ENCODE measurements at regions not wholly inside any gene's neighbourhood (a gene's known extent, or its start where the extent isn't known, plus 50 kb on each side); places are given as distances from the start of the nearest gene placed in this dataset.

DNA sequence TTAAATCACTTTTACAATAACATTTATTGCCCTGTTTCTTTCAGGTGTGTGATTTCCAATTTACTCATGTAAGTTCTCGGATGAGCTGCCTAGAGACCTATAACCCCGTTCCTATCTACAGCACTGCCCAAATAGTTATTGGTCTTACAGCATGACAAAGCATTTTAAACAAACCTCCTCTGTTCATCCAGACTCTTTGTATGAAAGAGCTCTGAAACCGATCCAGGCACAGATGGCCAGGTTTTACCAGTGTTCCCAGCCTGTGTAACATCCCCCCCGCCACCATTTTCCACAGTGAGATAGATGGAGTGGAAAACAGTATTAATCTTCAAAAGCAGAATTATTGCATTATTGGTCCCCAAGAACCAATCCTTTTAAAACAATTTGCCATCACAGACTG lies 59.0 kb upstream of the SPTSSB start:
- FAIRE-seq: no peak
- H3K27me3 ChIP-seq (ENCODE audit: control insufficient read depth, extremely low read depth, insufficient read depth, low read length): no peaks in the 10 kb centered on the region
- no peak for TF ChIP-seq EZH2 (IDR thresholded peaks at IDR 0.05; ENCODE audit: low read length)
- TF ChIP-seq, protein P1, sequence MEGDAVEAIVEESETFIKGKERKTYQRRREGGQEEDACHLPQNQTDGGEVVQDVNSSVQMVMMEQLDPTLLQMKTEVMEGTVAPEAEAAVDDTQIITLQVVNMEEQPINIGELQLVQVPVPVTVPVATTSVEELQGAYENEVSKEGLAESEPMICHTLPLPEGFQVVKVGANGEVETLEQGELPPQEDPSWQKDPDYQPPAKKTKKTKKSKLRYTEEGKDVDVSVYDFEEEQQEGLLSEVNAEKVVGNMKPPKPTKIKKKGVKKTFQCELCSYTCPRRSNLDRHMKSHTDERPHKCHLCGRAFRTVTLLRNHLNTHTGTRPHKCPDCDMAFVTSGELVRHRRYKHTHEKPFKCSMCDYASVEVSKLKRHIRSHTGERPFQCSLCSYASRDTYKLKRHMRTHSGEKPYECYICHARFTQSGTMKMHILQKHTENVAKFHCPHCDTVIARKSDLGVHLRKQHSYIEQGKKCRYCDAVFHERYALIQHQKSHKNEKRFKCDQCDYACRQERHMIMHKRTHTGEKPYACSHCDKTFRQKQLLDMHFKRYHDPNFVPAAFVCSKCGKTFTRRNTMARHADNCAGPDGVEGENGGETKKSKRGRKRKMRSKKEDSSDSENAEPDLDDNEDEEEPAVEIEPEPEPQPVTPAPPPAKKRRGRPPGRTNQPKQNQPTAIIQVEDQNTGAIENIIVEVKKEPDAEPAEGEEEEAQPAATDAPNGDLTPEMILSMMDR (optimal IDR thresholded peaks at IDR 0.05 in 1 of 3, IDR thresholded peaks at IDR 0.05 in 1 of 3, conservative IDR thresholded peaks at IDR 0.05 in 1 of 3; ENCODE audit: extremely low read depth in 1 of 3, insufficient read depth in 2 of 3, low read length in 3 of 3): no peak
- H3K4me2 ChIP-seq (ENCODE audit: control insufficient read depth, extremely low read depth, insufficient read depth, low read depth, low read length): no peak overlapping the region
- dilution Hi-C loops (cut with MboI; ENCODE audit: extremely low pct_ligation_motif_present, low sequenced_read_pairs): no loop called here
- no peak overlapping the region for H3K9ac ChIP-seq (ENCODE audit: control insufficient read depth, extremely low read depth, insufficient read depth, low read length)
- no peak overlapping the region for H3K4me3 ChIP-seq (ENCODE audit: control insufficient read depth in 2 of 3, extremely low read depth in 1 of 3, insufficient read depth in 2 of 3, low read depth in 1 of 3, low read length in 3 of 3)
- H2AFZ ChIP-seq (ENCODE audit: control insufficient read depth, low read length): no peak overlapping the region
- DNase-seq (ENCODE audit: low read depth, low spot score): no peak
- H3K36me3 ChIP-seq (ENCODE audit: control insufficient read depth in 2 of 2, extremely low read depth in 1 of 2, insufficient read depth in 2 of 2, low read length in 2 of 2): no peaks in the 10 kb centered on the region
- no peaks in the 10 kb centered on the region for H3K4me1 ChIP-seq (ENCODE audit: control insufficient read depth, extremely low read depth, insufficient read depth, low read length)
- H3K9me1 ChIP-seq (ENCODE audit: control insufficient read depth, extremely low read depth, insufficient read depth, low read length): no peaks in the 10 kb centered on the region
- no peak overlapping the region for H3K27ac ChIP-seq (ENCODE audit: control insufficient read depth, insufficient read depth, low read length)
- H4K20me1 ChIP-seq (ENCODE audit: control insufficient read depth, extremely low read depth, insufficient read depth, low read length): no peaks in the 10 kb centered on the region
- no peaks in the 10 kb centered on the region for H3K9me3 ChIP-seq (ENCODE audit: control insufficient read depth, low read depth, low read length)
- no peaks in the 10 kb centered on the region for H3K79me2 ChIP-seq (ENCODE audit: control insufficient read depth, insufficient read depth, low read length)

DNA sequence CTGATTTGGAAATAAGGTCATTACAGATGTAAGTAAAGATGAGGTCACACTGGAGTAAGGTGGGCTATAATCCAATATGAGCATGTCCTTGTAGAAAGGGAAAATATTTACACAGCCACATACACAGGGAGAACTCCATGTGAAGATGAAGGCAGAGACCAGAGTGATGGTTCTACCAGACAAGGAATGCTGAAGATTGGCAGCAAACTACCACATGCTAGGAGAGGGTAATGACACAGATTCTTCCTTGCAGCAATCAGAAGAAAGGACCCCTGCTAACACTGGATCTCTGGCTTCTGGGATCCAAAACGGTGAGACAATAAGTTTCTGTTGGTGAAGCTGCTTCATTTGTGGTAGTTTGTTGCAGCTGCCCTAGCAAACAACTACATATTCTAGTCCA lies 56.0 kb upstream of the SPTSSB start:
- no peak for FAIRE-seq

More for the DNA sequence above, 56.0 kb upstream of the SPTSSB start:
- H3K9me3 ChIP-seq (ENCODE audit: control insufficient read depth, low read depth, low read length): no peaks in the 10 kb centered on the region
- no peaks in the 10 kb centered on the region for H3K27me3 ChIP-seq (ENCODE audit: control insufficient read depth, extremely low read depth, insufficient read depth, low read length)
- no peak overlapping the region for H3K4me3 ChIP-seq (ENCODE audit: control insufficient read depth in 2 of 3, extremely low read depth in 1 of 3, insufficient read depth in 2 of 3, low read depth in 1 of 3, low read length in 3 of 3)
- no peaks in the 10 kb centered on the region for H3K79me2 ChIP-seq (ENCODE audit: control insufficient read depth, insufficient read depth, low read length)
- H3K9me1 ChIP-seq (ENCODE audit: control insufficient read depth, extremely low read depth, insufficient read depth, low read length): no peaks in the 10 kb centered on the region
- H3K9ac ChIP-seq (ENCODE audit: control insufficient read depth, extremely low read depth, insufficient read depth, low read length): no peak overlapping the region
- H3K36me3 ChIP-seq (ENCODE audit: control insufficient read depth in 2 of 2, extremely low read depth in 1 of 2, insufficient read depth in 2 of 2, low read length in 2 of 2): no peaks in the 10 kb centered on the region
- dilution Hi-C loops (cut with MboI; ENCODE audit: extremely low pct_ligation_motif_present, low sequenced_read_pairs): no loop called here
- DNase-seq (ENCODE audit: low read depth, low spot score): no peak
- no peak overlapping the region for H2AFZ ChIP-seq (ENCODE audit: control insufficient read depth, low read length)
- no peaks in the 10 kb centered on the region for H4K20me1 ChIP-seq (ENCODE audit: control insufficient read depth, extremely low read depth, insufficient read depth, low read length)
- TF ChIP-seq, protein P1 (optimal IDR thresholded peaks at IDR 0.05 in 1 of 3, IDR thresholded peaks at IDR 0.05 in 1 of 3, conservative IDR thresholded peaks at IDR 0.05 in 1 of 3; ENCODE audit: extremely low read depth in 1 of 3, insufficient read depth in 2 of 3, low read length in 3 of 3): no peak
- TF ChIP-seq EZH2 (IDR thresholded peaks at IDR 0.05; ENCODE audit: low read length): no peak
- H3K4me1 ChIP-seq (ENCODE audit: control insufficient read depth, extremely low read depth, insufficient read depth, low read length): no peaks in the 10 kb centered on the region
- no peak overlapping the region for H3K27ac ChIP-seq (ENCODE audit: control insufficient read depth, insufficient read depth, low read length)
- H3K4me2 ChIP-seq (ENCODE audit: control insufficient read depth, extremely low read depth, insufficient read depth, low read depth, low read length): no peak overlapping the region
